ENCODE measurements at regions not wholly inside any gene's neighbourhood (a gene's known extent, or its start where the extent isn't known, plus 50 kb on each side); places are given as distances from the start of the nearest gene placed in this dataset.
A peak's percentile ranks its signal among the peaks of the same experiment; 100 is the strongest.

DNA sequence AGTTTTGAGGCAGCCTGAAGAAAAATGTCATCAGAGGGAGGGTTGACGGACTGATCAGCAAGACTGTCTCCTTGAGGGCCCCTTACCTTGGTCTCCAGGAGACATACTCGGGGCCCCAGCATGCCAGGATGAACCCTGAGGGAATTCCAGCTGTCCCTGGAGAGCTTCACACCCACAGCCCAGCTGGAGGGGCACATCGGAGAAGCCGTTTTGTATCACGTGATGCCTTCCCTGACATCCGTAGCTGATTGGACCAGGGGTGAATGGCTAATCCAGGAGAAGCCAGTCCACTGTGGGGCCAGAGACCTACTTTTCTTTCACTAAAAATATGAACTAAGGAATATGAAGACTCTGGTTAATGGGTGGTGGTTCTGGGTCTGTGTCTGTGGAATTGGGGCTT lies 86.0 kb upstream of the TP53I11 start:
- DNase-seq, result no peak

DNA sequence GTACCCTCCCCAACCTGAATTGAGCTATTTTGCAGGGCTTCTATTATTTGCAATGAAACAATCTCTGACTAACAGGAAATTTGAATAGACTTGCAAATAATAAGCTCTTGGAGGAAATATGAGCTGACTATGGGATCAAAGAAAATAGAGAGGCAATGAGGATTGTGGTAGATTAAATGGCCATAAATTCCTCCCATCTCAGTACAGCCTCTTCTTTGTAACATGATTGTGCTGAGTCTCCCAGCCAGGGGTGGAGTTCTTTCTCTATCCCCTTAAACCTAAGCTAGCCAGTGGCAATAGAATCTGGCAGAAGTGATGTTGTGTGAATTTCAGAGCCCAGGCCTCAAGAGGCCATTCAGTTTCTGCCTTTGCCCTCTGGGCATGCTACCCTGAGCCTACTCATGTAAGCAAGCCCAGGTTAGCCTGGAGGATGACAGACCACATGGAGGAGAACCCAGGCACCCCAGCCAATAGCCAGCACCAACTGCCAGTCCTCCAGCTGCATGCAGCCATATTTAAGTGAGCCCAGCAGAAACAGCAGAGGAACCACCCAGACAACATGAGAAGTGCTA lies 86.8 kb upstream of the TP53I11 start:
- no peak for DNase-seq

DNA sequence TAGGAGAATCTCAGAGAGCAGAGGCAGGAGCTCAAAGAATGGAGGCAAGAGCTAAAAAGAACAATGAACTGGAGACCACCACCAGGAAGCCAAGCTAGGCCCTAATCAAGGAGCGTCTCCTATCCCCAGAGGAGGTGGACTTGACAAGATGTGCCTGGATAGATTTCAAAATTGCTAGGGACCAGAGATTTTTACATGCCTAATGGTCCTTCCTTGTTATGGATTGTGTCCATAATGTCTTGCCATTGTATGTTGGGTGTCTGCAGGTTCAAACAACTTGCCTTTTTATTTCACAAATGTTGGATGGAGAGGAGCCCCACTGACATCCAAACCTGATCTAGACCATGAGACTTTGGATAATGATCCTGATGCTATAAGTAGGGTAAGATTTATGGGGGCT lies 88.2 kb upstream of the TP53I11 start:
- no peak for DNase-seq

DNA sequence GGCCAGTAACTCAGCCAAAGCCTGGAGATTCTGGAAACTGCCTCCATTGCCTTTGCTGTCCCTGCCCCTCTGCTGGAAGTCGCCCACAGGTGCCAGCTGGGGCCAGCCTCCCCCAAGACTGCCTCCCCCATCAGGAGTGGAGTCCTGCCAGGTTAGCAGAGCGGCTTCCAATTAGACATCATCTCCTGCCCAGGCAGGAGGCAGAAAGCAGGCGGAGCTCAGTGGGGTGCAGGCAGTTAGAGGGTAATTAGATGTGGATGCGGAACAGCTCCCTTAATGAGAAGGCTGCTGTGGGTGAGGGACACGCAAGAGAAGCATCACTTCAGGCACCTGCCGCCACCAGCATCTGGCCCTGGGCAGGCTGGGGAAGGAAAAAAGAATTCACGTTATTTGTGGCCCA lies 90.9 kb upstream of the TP53I11 start:
- DNase-seq, result no peak

GRCh38 chr11:45042560-45042959 lies 91.9 kb upstream of the TP53I11 start:
- no peak for DNase-seq

DNA sequence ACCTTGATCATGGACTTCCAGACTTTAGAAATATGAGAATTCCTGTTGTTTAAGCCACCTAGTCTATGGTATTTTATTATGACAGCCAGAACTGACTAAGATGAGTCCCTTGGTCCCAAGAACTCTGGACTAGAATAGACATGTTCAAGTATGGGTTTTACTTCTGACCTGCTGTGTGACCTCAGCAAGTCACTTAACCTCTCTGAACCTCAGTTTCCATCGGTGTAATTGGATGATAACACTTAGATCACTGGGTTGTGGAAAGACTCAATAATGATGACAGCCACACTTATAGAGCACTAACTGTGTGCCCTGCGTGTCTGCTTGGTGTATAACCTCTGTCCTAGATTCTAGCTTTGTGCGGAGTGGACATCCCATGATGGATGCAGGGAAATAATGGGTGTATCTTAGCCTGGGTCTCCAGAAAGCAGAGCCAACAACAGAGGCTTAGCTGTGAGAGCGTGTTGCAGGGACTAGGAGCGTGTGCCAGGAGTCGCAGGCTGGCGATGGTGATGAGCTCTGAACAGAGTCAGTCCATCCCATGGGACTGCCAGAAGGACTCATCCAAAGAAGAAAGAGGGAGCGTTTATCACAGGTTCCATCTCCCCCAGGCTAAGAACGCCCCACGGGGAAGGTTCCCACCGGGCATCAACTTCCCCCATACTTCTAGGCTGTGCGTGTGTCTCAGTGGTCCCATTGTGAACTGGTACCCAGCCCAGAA lies 93.2 kb upstream of the TP53I11 start:
- DNase-seq, result no peak

GRCh38 chr11:45045683-45046471 lies 95.2 kb upstream of the TP53I11 start:
- no peak for DNase-seq

GRCh38 chr11:45048313-45048841 lies 97.7 kb upstream of the TP53I11 start:
- no peak for DNase-seq

- DNase-seq, result peak; percentile 60
These were observed 97.4 kb upstream of the PRDM11 start for GRCh38 chr11:45048870-45049691.

DNA sequence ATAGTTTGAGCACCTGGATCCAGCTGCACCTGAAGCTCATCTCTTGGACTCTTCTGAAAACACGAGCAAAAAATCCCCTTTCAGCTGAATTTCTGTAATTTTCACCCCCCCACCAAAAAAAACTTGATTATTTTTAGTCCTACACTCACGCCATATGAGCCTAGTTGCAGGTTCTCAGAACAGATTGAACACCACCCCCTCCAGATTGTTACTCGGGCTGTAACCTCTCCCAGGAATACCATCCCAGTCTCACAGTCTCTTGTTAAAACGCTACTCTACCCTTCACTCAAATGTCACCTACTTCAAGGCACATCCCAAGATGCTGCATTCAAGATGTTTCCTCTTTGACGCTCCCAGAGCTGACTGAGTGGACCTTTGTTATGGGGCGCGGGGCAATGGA lies 96.3 kb upstream of the PRDM11 start:
- no peak for DNase-seq

GRCh38 chr11:45051621-45052020 lies 94.8 kb upstream of the PRDM11 start:
- DNase-seq, result no peak

DNA sequence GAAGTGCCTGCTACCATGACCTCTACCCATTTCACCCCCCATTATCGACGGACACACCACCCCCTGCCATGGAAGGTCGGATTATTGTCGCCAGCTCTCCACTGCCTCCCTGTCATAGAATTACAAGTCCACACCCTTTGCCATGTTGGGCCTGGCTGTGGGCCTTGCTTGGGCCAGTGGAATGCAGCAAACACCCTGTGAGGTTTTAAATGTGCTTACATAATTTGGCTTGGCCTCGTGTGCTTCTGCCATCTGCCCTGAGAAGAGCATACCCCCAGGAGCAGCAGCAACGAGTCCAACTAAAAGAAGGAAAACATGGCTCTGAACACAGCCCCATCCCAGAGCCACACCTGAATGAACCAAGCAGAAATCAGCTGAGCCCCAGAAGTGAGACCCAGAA lies 94.1 kb upstream of the PRDM11 start:
- no peak for DNase-seq

DNA sequence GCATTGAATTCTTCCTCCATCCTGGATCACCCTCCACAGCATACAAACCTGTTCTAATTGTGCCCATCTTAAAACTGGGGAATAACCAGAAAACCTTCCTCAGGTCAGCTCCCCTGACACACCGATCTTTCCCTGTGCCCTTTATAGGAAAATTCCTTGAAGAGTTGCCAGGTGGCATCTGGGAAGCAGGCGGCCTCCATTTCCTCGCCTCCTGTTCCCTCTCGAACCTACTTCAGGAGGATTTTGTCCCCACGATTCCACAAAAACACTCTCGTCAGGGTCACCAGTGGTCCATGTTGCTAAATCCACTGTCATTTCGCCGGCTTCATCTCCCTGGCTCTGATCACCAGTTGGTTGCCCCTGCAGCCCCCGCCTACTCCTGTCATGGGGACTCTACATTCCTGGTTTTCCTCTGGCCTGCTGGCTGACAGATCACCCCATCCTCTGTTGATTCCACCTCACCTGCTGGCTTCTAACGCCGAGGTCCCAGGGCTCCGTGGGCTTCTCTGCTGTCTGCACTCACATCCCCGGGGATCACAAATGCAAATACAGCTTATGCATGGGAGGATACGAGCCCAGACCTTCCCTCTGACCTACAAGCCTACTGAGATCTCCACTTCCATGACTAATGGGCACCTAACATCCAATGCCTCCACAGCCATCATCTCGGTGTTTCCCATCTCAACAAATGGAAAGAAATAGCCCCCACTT lies 92.5 kb upstream of the PRDM11 start:
- no peak for DNase-seq

DNA sequence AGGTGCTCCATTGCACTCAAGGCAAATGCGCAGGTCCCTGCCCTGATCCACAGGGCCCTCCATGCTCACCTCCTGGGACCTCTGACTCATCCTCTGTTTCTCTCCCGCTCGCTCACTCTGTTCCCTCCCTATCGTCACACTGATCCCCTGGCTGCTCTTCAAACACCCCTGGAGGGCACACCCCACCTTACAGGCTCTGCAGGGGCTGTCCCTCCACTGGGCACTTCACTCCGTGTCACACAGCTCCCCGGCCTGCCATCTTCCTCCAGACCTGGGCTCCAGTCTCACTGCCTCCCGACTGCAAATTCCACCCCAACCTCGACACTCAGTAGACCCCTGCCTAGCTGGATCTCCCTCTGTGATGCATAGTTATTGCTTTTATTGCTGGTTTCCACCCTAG lies 91.5 kb upstream of the PRDM11 start:
- DNase-seq, result no peak

- no peak for DNase-seq
These were observed 89.9 kb upstream of the PRDM11 start for GRCh38 chr11:45056529-45056928.

- DNase-seq, result no peak
These were observed 88.3 kb upstream of the PRDM11 start for GRCh38 chr11:45057938-45058646.

- no peak for DNase-seq
These were observed 87.8 kb upstream of the PRDM11 start for GRCh38 chr11:45058647-45058950.

DNA sequence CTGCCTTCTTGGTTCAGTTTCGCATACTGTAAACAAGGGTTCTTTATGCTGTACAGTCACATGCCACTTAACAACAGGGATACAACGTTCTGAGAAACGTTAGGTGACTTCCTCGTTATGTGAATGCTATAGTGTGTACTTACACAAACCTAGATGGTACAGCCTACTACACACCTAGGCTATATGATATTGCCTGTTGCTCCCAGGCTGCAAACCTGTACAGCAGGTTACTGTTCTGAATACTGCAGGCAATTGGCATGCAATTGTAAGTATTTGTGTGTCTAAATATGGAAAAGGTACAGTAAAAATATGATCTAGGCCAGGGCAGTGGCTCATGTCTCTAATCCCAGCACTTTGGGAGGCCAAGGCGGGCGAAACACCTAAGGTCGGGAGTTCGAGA lies 85.7 kb upstream of the PRDM11 start:
- DNase-seq, result no peak

- DNase-seq, result no peak
These were observed 84.8 kb upstream of the PRDM11 start for GRCh38 chr11:45061641-45062040.

DNA sequence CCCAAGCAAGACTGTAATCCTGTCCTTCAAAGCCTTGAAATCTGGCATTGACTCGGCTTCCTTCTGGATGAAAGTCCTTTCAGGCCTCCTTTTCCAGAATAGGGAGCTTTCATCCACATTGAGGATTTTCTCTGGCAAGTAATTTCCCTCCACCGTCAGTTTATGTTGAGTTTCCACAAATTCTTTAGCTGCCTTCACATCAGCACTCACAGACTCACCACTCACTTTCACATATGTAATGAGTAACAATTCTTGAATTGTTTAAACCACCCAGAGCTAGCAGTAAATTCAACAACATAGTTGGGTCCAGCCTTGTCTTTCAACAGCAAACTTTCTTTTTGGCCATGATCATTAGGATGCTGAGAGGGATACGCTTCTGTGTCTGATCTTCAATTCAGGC lies 84.3 kb upstream of the PRDM11 start:
- DNase-seq, result no peak

GRCh38 chr11:45062974-45063635 lies 83.3 kb upstream of the PRDM11 start:
- DNase-seq, result no peak
